HG03457 (cell line): ENCODE measurements at regions not wholly inside any gene's neighbourhood (a gene's known extent, or its start where the extent isn't known, plus 50 kb on each side); places are given as distances from the start of the nearest gene placed in this dataset.
"Not testable (repeated sequence)": the region's sequence is repeated elsewhere in the genome, so short reads cannot be mapped to it uniquely, and the experiment has no call there.

Experiments used
- ATAC-seq: cut with Tn5 transposase; IDR thresholded peaks from one replicate; pipeline ENCODE4 v1.9.1; 2021; ENCODE audit warnings: moderate number of reproducible peaks; ENCODE audit not compliant: unreplicated experiment

DNA sequence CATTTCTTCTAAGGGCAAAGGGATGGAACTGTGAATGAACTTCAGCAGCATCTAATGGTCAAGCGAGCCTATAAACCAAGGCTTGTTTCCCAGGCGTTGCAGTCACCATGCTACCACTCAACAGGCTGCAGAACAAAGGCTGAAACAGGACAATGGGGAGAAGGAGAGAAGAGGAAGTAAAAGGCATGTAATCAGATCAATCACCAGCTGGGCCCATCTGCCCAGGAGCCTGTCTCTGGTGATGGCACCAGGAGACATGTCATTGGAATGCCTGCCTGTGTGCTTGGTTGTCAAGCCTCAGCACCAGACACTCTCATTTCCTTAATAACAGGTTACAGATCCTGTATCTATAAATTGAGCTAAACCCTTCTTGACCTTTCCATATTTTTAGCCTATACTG, 81.7 kb upstream of the UMPS start:
- ATAC-seq: no peak

DNA sequence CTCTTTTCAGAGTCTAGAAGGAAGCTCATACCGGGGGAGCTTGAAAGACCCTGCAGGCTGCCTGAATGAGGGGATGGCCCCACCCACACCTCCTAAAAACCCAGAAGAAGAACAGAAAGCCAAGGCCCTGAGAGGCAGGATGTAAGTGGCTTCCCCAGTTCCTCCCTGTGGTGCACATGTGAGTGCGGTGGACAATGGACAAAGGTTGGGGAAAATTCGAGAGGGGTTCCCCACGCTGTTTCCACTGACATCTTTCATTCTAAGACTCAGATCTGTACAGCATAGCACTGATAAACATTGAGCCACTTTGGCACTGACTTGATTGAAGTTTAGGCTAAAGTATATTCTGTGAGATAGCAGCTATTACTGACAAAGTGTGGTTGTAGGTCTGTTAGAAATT, 79.5 kb upstream of the UMPS start:
- ATAC-seq: peak; percentile 54

DNA sequence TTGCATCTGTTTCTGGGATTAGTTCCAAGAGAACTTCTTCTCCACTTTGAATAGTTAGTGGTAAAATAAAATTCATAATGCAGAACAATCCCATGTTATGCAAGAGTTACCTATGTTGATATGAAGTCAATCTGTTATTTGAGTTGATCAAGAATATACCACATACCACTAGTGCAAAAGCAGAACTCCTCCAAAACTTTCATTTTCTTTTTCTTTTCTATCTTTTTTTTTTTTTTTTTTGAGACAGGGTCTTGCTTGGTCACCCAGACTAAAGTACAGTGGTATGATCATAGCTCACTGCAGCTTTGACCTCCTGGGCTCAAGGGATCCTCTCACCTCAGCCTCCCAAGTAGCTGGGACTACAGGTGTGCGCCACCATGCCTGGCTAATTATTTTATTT, 78.8 kb upstream of the UMPS start:
- not testable (repeated sequence) for ATAC-seq

DNA sequence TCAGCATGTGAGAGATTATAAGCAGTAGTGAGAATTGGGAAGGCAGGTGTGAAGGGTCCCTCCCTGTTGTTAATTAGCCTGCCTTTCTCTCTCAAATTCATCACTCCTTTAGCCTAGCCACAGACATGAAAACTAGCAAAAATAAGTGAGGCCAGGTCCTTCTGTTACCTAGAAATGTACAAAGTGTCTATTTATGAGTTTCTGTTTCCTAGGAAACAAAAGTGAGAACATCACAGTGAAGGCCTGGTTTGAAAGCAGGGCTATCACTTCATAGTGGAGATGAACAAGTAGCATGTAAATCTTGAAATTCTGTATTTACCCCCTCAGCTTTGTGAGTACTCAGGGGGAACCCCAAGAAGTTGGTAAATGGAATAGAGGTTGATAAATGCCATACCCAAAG, 78.2 kb upstream of the UMPS start:
- no peak for ATAC-seq

DNA sequence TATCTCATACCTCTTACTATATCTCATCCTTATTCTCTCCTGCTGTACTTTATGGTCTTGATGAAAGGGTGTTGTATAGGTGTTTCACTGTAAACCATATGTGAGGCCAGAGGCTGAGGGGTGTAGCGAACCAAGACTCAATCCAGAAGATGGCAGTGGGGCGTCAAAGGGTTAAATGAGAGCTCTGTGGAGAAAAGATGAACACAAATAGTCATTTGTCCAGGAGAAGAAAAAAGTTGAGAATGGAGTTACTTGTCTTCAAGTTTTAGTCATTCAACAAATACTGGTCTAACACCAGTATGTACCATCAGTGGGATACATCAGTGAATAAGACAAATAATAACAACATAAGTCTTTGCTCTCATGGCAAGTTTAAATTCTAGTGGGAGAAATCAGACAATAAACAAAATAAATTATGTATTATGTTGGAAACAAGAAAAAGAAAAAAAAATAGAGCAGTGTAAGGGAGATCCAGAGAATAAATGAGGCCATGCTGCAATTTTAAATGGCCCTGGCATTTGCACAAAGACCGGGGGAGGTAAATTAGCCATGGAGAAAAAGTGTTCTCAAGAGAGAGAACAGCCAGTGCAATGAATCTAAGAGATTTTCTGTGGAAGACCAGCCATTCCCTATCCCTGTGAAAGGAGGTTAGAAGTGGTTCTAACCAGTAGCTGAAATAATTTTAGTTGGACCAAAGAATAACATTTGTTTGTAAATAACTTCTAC, 77.0 kb upstream of the UMPS start:
- ATAC-seq: no peak

DNA sequence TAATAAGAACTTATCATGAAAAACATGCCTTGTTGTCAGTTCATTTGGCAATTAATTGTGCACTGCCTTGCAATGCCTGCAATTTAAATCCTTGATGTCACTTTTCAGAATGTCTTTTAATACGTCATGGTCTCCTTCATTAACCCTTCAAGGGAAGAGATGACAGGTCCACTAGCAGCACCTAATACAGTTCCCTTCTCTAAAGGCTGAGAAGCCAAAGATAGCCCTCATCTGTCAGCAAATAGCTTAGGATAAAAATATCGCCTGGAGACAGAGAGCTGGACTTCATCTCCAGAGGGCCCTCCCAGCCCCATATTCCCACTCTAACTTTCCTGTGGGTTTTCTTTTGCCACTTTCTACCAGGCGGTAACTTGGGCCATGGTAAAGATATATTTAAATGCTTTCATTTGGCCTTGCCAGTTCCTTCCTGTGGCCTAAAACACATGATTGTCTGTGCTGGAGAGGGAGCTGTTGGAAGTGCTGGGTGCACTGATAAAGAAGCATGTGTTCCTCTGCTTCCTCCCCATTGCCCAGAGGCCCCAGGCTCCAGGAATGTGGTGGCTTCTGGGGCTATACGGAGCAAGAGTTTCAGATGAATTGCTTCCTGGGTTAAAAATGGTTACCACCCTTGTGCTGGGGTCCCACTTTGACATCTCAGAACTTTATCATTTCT, 76.3 kb upstream of the UMPS start:
- no peak for ATAC-seq

DNA sequence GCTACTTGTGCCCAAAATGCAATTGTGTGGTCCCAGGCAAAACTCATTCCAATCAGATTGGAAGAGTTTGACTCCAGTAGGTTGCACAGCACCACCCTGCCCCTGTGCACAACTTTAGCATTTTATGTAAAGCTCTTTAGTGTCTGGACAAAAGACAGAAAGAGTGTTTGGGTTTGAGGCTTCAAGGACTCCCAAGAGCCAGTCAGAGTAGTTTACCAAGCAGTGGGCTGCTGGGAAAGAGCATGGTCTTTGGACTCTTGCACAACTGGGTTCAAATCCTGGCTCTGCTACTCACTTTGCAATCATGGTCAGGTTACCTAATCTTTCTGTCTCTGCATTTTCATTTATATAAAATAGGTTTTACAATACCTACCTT, 75.8 kb upstream of the UMPS start:
- no peak for ATAC-seq

DNA sequence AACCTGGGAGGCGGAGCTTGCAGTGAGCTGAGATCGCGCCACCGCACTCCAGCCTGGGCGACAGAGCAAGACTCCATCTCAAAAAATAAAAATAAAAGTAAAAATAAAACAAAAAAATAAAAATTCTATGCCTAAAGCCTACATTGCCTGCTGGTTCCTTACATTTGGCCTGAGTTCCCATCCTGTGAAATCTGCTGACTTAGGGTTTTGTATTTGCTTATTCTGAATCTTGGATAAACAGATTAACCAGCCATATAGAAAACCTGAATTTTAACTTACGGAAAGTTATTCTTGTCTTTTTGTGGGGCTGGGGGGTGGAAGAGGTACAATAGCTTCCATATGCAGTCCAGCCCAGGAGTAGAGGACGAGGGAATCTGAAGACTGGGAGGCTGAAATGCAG, 73.7 kb upstream of the UMPS start:
- no peak for ATAC-seq

DNA sequence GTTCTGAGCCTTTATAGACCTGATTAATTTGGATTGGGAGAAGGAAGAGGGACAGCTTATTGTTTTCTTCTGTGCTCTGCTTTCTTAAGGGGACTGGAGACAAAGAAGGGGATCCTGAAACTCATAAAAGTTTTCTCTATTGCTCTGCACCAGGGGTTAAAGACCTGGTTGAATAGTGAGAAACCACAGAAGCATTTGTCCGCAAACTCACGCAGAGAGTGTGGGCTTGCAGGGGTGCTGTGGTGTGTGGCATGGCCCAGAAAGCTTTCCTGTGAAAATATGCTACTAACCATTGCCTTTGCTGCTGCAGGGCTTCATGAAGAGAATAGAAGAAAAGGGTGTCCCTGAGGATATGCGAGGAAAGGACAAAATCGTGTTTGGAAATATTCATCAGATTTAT, 73.1 kb upstream of the UMPS start:
- no peak for ATAC-seq

DNA sequence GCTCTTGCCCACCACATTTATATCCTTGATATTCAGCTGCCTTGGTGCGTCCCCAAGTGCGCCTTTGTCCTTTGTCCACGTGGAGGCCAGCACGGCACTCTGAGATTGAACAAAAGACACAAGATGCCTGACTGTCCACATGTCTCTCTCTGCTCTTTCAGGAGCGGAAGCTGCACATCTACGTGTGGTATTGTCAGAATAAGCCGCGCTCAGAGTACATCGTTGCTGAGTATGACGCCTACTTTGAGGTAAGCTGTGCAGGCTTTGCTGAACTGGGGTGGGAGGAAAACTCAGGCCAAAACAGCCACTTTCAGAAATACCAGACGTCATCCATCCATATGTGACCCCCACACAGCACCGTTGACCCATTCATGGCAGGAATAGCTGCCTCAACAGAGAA, 72.0 kb upstream of the UMPS start:
- no peak for ATAC-seq

DNA sequence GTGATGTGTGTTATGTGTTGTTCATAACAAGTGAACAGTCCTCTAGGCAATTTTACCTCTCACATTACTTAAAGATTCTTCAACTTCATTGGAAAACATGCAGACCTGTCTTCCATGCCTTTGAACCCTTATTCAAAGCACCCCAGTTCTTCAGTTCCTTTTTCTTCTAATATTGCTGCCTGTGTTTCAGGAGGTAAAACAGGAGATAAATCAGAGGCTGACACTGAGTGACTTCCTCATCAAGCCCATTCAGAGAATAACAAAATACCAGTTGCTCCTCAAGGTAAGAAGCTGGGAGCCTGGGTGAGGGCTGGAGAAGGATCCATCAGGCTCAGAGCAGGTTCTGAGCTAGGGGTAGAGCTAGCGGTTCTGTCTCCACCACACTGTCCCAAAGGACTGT, 71.1 kb upstream of the UMPS start:
- ATAC-seq: no peak

DNA sequence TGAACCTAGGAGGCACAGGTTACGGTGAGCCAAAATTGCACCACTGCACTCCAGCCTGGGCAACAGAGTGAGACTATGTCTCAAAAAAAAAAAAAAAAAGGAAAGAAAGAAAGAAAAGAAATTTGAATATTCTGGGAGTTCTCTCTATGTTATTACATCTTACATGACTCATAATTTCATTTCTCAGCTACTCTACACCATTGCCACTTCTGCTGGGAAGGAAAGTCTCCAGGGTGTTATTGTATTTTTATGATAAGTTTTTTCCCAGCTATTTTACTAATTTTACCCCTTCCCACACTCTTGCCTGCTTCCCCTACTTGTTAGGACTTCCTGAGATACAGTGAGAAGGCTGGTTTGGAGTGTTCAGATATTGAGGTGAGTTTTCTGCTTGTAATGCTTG, 69.7 kb upstream of the UMPS start:
- no peak for ATAC-seq

DNA sequence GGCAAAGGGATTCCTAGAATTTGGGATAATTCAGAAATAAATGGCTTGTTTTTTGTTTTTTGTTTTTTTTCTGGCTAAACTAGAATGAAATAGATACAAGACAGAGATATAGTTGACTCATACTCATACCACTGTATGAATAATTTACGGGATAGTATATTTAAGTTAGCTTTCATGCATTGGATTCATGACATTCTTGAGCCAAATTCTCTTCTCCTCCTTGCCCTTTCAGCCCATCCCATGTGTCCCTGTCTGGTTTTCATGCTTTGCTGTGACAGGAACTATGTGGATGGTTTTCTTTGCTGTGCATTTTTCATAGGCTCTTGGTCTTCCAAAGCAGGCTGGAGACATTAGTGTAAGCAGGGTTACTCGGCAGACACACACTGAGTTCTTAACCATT, 66.6 kb upstream of the UMPS start:
- ATAC-seq: no peak

DNA sequence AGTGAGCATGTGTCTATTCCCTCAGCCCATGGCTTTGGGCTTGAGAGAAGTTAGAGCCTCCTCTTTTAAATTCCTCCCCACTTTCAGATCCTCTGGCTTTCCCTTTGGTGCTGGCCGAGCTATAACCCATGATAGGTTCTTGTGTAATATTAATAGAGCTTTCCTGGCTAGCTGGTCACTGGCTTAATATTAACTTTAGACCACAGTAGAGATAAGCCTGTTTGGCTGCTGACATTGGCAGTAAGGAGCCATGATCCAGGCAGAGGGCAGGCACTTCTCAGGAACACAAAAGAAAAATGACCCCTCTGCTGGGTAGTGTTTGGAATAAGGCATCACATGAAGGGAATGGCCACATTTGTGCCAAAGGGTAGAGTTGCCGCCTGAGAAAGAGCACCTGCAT, 65.4 kb upstream of the UMPS start:
- no peak for ATAC-seq

DNA sequence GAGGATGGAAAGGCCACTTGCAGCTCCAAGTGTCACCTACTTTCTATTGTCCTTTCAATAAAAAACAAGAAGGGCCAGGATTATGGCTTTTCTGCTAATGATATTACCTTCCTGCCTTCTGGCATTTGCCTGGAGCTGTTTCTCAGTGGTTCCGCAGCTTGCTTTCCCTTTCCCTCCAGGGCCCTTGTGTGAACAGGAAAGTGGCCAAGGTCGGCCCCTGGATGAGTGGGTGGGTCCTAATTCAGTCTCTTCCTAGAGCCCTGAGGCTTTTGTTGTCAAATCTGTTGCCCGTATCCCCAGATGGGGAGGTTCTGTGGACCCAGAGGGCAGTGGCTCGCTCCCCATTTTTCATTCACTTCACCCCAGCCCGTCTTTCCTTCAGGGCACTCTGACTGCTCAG, 64.2 kb upstream of the UMPS start:
- no peak for ATAC-seq

DNA sequence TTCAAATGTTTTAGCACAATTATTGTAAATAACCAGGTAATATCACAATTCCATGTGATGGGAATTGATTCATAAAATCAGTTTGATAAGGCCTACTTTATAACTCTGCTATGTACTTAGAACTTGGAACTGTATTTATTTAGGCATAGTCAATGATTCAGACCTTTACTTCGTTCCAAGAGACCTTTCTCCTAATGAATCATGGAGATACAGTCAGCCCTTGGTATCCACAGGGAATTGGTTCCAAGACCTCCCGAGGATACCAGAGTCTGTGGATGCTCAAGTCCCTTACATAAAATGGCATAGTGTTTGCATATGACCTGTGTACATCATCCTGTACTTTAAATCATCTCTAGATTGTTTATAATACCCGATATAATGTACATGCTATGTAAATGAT, 60.8 kb upstream of the UMPS start:
- no peak for ATAC-seq

DNA sequence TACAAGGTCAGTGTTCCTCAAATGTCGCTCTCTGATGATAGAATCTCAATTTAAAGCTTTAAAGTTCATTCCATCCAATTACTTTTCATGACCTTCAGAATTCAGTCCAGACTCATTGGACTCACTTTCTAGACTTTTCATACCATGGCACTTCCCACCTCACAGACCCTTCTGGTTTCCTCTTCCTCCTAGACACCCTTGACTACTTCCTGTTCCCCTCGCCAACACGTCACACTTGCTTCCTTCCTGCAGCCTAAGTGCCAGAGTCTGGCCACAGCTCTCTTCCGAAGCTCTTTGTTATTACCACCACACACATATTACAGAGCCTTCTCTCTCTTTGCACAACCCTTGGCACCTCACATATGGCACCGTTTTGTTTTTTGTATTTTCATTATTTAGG, 59.1 kb upstream of the UMPS start:
- ATAC-seq: no peak

DNA sequence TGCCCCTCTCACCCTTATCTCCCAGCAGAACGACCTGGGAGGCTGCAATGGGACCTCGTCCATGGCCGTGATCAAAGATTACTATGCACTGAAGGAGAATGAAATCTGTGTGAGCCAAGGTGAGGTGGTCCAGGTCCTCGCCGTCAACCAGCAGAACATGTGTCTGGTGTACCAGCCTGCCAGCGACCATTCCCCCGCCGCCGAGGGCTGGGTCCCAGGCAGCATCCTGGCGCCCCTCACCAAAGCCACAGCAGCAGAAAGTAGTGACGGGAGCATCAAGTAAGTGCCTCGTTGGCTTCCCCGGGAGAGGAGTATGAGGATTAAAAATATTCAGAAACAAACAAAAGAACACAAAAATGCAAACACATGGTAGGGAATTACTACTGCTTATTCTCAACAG, 55.9 kb upstream of the UMPS start:
- ATAC-seq: no peak

DNA sequence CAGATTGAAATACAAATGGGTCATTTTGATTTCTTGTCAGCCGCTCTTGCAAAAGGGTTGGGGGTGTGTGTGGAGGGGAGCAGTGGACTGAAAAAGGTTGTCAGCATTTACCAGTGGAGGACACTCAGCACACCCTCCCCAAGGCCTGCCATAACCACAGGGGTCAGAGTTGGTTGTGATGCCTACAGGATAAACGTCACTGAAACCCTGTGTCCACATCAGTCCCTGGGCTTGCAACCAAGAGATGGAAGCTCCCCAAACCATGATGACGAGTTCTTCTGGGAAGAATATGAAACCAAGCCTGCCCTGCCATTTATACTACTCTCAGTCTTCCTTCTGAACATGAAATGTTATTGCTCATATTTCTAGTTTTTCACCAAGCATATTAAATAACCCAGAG, 54.0 kb upstream of the UMPS start:
- no peak for ATAC-seq

DNA sequence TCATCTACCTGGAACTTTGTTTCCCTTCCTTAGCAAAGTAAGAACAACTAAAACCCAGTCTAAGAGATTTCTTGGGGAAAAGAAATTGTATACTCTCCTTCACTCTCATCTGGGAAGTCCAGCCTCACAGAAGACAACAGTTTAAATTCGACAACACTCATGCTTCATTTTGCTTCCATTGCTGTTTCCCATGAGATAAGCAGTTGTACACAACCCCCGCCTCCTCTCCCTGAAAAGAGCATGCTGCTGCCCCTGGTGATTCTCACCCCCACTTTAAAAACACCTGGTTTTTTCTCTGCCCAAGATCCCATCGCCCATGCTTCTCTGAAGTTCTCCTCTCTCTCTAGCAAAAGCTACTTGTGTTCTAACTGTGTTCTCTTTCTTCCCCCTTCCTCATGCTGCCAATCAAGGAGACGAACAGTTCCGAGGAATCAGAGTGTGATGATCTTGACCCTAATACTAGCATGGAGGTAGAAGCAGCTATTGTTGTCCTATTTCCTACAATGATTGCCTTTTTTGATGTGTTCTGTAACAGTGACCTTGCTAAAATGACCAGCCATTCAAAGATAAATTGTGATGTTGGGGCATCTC, 51.1 kb upstream of the UMPS start:
- ATAC-seq: no peak
